ENCODE measurements at regions not wholly inside any gene's neighbourhood (a gene's known extent, or its start where the extent isn't known, plus 50 kb on each side); places are given as distances from the start of the nearest gene placed in this dataset.

- no peak for DNase-seq (ENCODE audit: low spot score)
Measured at GRCh38 chr5:43926923-43927322, 323.9 kb downstream of the NNT start.

- no peak for DNase-seq (ENCODE audit: low spot score)
Measured at GRCh38 chr5:43920422-43920821, 317.4 kb downstream of the NNT start.

GRCh38 chr5:43917925-43918324, 314.9 kb downstream of the NNT start:
- DNase-seq (ENCODE audit: low spot score): no peak

- DNase-seq (ENCODE audit: low spot score): no peak
Measured at GRCh38 chr5:43903129-43903528, 300.1 kb downstream of the NNT start.

- DNase-seq (ENCODE audit: low spot score): no peak
Measured at GRCh38 chr5:43900974-43901373, 298.0 kb downstream of the NNT start.

GRCh38 chr5:43895876-43896275, 292.9 kb downstream of the NNT start:
- DNase-seq (ENCODE audit: low spot score): no peak

- no peak for DNase-seq (ENCODE audit: low spot score)
Measured at GRCh38 chr5:43893951-43894684, 291.1 kb downstream of the NNT start.

GRCh38 chr5:43891112-43891511, 288.1 kb downstream of the NNT start:
- no peak for DNase-seq (ENCODE audit: low spot score)

GRCh38 chr5:43889233-43889632, 286.3 kb downstream of the NNT start:
- peak; percentile 97 for DNase-seq (ENCODE audit: low spot score)

- DNase-seq (ENCODE audit: low spot score): no peak
Measured at GRCh38 chr5:43875741-43876140, 272.8 kb downstream of the NNT start.

GRCh38 chr5:43874772-43875171, 271.8 kb downstream of the NNT start:
- peak; percentile 26 for DNase-seq (ENCODE audit: low spot score)

- no peak for DNase-seq (ENCODE audit: low spot score)
Measured at GRCh38 chr5:43873791-43874190, 270.8 kb downstream of the NNT start.

GRCh38 chr5:43859309-43859708, 256.3 kb downstream of the NNT start:
- DNase-seq (ENCODE audit: low spot score): no peak

- DNase-seq (ENCODE audit: low spot score): peak; percentile 34
Measured at GRCh38 chr5:43855452-43855851, 252.5 kb downstream of the NNT start.

- DNase-seq (ENCODE audit: low spot score): no peak
Measured at GRCh38 chr5:43854697-43855292, 251.8 kb downstream of the NNT start.

GRCh38 chr5:43852279-43852678, 249.3 kb downstream of the NNT start:
- DNase-seq (ENCODE audit: low spot score): no peak

GRCh38 chr5:43851741-43852140, 248.8 kb downstream of the NNT start:
- DNase-seq (ENCODE audit: low spot score): no peak

GRCh38 chr5:43840424-43841125, 237.6 kb downstream of the NNT start:
- peak; percentile 65 for DNase-seq (ENCODE audit: low spot score)

GRCh38 chr5:43839218-43839617, 236.2 kb downstream of the NNT start:
- peak; percentile 72 for DNase-seq (ENCODE audit: low spot score)

- DNase-seq (ENCODE audit: low spot score): no peak
Measured at GRCh38 chr5:43837996-43838395, 235.0 kb downstream of the NNT start.

GRCh38 chr5:43837091-43837490, 234.1 kb downstream of the NNT start:
- DNase-seq (ENCODE audit: low spot score): no peak

GRCh38 chr5:43833961-43834360, 231.0 kb downstream of the NNT start:
- no peak for DNase-seq (ENCODE audit: low spot score)

All from umbilical cord (tissue), 1 donor.